Renal cortex interstitium (tissue), 11 donors: ENCODE measurements at regions not wholly inside any gene's neighbourhood (a gene's known extent, or its start where the extent isn't known, plus 50 kb on each side); places are given as distances from the start of the nearest gene placed in this dataset.

Source experiments
- DNase-seq, 11 donors: peaks; one replicate each; pipeline ENCODE4 v3.0.0-alpha.2; 2013; ENCODE audit warnings: low read depth in 9 of 11, low spot score in 4 of 11; ENCODE audit errors: extremely low read depth in 1 of 11

GRCh38 chr10:78718032-78718572 lies 350.7 kb upstream of the ZMIZ1 start:
- no peak for DNase-seq

GRCh38 chr10:78719276-78719675 lies 349.5 kb upstream of the ZMIZ1 start:
- no peak for DNase-seq

- DNase-seq = no peak
Observed at GRCh38 chr10:78720091-78720490, 348.7 kb upstream of the ZMIZ1 start.

- no peak for DNase-seq
Observed at GRCh38 chr10:78721231-78721630, 347.5 kb upstream of the ZMIZ1 start.

- DNase-seq = no peak
Observed at GRCh38 chr10:78724846-78725245, 343.9 kb upstream of the ZMIZ1 start.

GRCh38 chr10:78726171-78726570 lies 342.6 kb upstream of the ZMIZ1 start:
- no peak for DNase-seq

GRCh38 chr10:78727251-78727650 lies 341.5 kb upstream of the ZMIZ1 start:
- DNase-seq = no peak

GRCh38 chr10:78727728-78728127 lies 341.0 kb upstream of the ZMIZ1 start:
- peak in 2 of 11 donors; percentile 41 to 48 for DNase-seq

- no peak for DNase-seq
Observed at GRCh38 chr10:78728176-78728575, 340.6 kb upstream of the ZMIZ1 start.

GRCh38 chr10:78729366-78729765 lies 339.4 kb upstream of the ZMIZ1 start:
- no peak for DNase-seq

GRCh38 chr10:78729800-78730199 lies 339.0 kb upstream of the ZMIZ1 start:
- DNase-seq = no peak

GRCh38 chr10:78730754-78731153 lies 338.0 kb upstream of the ZMIZ1 start:
- DNase-seq = no peak

GRCh38 chr10:78731675-78732074 lies 337.1 kb upstream of the ZMIZ1 start:
- no peak for DNase-seq

GRCh38 chr10:78732381-78732780 lies 336.4 kb upstream of the ZMIZ1 start:
- DNase-seq = no peak

- DNase-seq = no peak
Observed at GRCh38 chr10:78736926-78737630, 331.7 kb upstream of the ZMIZ1 start.

GRCh38 chr10:78737883-78738856 lies 330.6 kb upstream of the ZMIZ1 start:
- no peak for DNase-seq

- no peak for DNase-seq
Observed at GRCh38 chr10:78738861-78739260, 329.9 kb upstream of the ZMIZ1 start.

GRCh38 chr10:78739444-78740053 lies 329.2 kb upstream of the ZMIZ1 start:
- DNase-seq = no peak
